Ovary (tissue), 7 donors: ENCODE measurements at regions not wholly inside any gene's neighbourhood (a gene's known extent, or its start where the extent isn't known, plus 50 kb on each side); places are given as distances from the start of the nearest gene placed in this dataset.

Source experiments
- DNase-seq, 5 donors: peaks; one replicate each; pipeline ENCODE4 v3.0.0-alpha.2; 2019 to 2020
- H3K27ac ChIP-seq, 2 donors: fragments of 200-600 bp; one replicate each; pipeline versions ENCODE4 v1.5.1 to v1.8.0; 2019 to 2022
- H3K27me3 ChIP-seq: fragments of 200-600 bp; one replicate; pipeline ENCODE4 v1.8.0; 2022
- H3K36me3 ChIP-seq: fragments of 200-600 bp; sonication (generic); one replicate; pipeline ENCODE4 v1.5.1; 2019
- H3K4me1 ChIP-seq: one replicate; pipeline ENCODE4 v1.8.1; 2013; ENCODE audit warnings: mild to moderate bottlenecking, moderate library complexity; ENCODE audit not compliant: insufficient read depth
- H3K4me3 ChIP-seq: fragments of 200-600 bp; sonication (generic); one replicate; pipeline ENCODE4 v1.5.1; 2017
- H3K9me3 ChIP-seq, 2 donors: fragments of 200-600 bp in 1 of 2; sonication (generic) in 1 of 2; one replicate each; pipeline versions ENCODE4 v1.5.1 to v1.8.1; 2013 to 2019; ENCODE audit warnings: mild to moderate bottlenecking in 1 of 2, moderate library complexity in 1 of 2
- CTCF ChIP-seq, 3 donors: fragments of 450-650 bp in 2 of 3; fragments of 200-600 bp in 1 of 3; IDR thresholded peaks; one replicate each; pipeline versions ENCODE4 v1.5.1 to v1.8.0; 2016 to 2022; ENCODE audit warnings: antibody characterized with exemption in 3 of 3, mild to moderate bottlenecking in 1 of 3
- EP300 ChIP-seq: sonication (generic); formaldehyde crosslinking; IDR thresholded peaks from one replicate; pipeline ENCODE4 v1.6.1; 2017; ENCODE audit warnings: antibody characterized with exemption
- POLR2A ChIP-seq: fragments of 450-650 bp; IDR thresholded peaks from one replicate; pipeline ENCODE4 v1.6.1; 2017; ENCODE audit warnings: antibody characterized with exemption, mild to moderate bottlenecking, moderate library complexity
- WGBS, 3 donors: extraction: QIAGEN DNeasy Blood & Tissue Kit in 1 of 3; methylation state at CpG; one replicate each; pipeline versions ENCODE4 v1.1.5 to v1.1.7; 2013 to 2017; 5-methylcytosine and 5-hydroxymethylcytosine counted together
- intact Hi-C, 4 donors: fragments of 100-400 bp; cut with DNase I; formaldehyde crosslinking; loops; one replicate each; pipeline versions ENCODE4 v1.11.0 to v1.15.1; 2022 to 2023
- donor health status: DM: no; HTN: no; CAD: no; lungs with moderate emphysema.
- donor health status: DM: no; HTN: no; CAD: no.
- donor health status: Bipolar disorder and iron deficiency.
- donor health status: DM: no; HTN: no; CAD: no.
- donor health status: DM: yes; HTN: yes; CAD: no.

GRCh38 chr14:66231820-66232219 is 254.4 kb upstream of the CCDC196 start:
- intact Hi-C loops, result no loop called here
- H3K27ac ChIP-seq, result no peak overlapping the region
- H3K9me3 ChIP-seq, result no peaks in the 10 kb centered on the region
- no peaks in the 10 kb centered on the region for H3K27me3 ChIP-seq
- TF ChIP-seq EP300, result no peak
- no peak for TF ChIP-seq POLR2A
- no peak for TF ChIP-seq CTCF (IDR thresholded peaks at IDR 0.05)
- DNase-seq, result no peak
- no peaks in the 10 kb centered on the region for H3K4me1 ChIP-seq
- WGBS, 3 donors, result 19 to 20% (median 20%) methylated on average over 4 of the region's 4 CpGs
- no peak overlapping the region for H3K4me3 ChIP-seq
- no peaks in the 10 kb centered on the region for H3K36me3 ChIP-seq

DNA sequence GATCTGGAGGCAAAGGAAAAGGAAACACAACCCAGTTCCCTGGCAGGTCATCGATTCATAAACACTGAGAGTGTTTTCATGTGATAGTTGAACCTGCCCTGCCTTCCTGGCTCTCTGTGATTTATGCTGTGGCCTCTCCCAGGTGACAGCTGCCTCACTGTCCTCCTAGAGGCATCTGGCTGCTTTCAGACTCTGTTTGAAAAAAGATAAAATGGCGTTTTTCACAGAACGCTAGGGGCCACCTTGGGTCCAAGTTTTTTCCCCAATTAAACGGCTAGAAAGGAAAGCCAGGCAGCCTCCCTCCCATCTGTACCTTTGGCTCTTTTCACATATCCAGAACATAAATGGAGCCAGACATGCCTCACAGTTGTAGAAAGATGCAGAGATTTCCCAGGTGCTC is 252.6 kb upstream of the CCDC196 start:
- Histone ChIP-seq H3K4me1 (no peaks in the 10 kb centered on the region), H3K36me3 (no peaks in the 10 kb centered on the region), H3K4me3 (no peak overlapping the region), H3K27ac (no peak overlapping the region), H3K9me3 (no peaks in the 10 kb centered on the region), H3K27me3 (no peaks in the 10 kb centered on the region)
- no peak for TF ChIP-seq CTCF (IDR thresholded peaks at IDR 0.05)
- no peak for TF ChIP-seq POLR2A
- TF ChIP-seq EP300, result no peak
- DNase-seq, result no peak
- intact Hi-C loops, result no loop called here
- WGBS, 3 donors, result 14 to 20% (median 16%) methylated on average over 4 of the region's 4 CpGs

DNA sequence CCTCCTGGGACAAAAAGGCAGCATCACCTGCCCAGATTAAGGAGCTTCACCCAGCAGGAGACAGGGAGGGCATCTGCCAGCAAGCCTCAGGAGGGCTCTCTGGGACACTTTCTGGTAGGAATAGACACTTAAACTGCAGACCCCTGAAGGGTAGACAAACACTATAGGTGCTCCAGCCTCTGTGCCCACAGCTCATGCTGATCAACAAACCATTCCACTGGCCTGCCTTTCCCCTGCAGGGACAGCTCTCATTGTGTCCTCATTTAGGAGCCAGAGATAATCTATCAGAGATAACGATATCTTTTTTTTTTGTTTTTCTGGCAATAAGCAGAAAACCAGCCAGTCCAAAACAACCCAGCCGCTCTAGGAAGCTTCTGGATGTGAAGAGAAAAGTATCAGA is 251.8 kb upstream of the CCDC196 start:
- TF ChIP-seq CTCF (IDR thresholded peaks at IDR 0.05) (no peak), POLR2A (no peak), EP300 (no peak)

GRCh38 chr14:66237741-66238140 is 248.4 kb upstream of the CCDC196 start:
- no peaks in the 10 kb centered on the region for H3K4me1 ChIP-seq
- no peaks in the 10 kb centered on the region for H3K27me3 ChIP-seq
- intact Hi-C loops, result no loop called here
- H3K36me3 ChIP-seq, result no peaks in the 10 kb centered on the region
- no peak overlapping the region for H3K27ac ChIP-seq
- no peak for DNase-seq
- 24 to 55% (median 34%) methylated on average over 4 of the region's 4 CpGs for WGBS, 3 donors
- no peak for TF ChIP-seq CTCF (IDR thresholded peaks at IDR 0.05)
- no peak for TF ChIP-seq POLR2A
- TF ChIP-seq EP300, result no peak
- H3K4me3 ChIP-seq, result no peak overlapping the region
- no peaks in the 10 kb centered on the region for H3K9me3 ChIP-seq

More for the DNA sequence above, 251.8 kb upstream of the CCDC196 start:
- intact Hi-C loops, result no loop called here
- Histone ChIP-seq H3K36me3 (no peaks in the 10 kb centered on the region), H3K4me1 (no peaks in the 10 kb centered on the region), H3K27ac (no peak overlapping the region), H3K27me3 (no peaks in the 10 kb centered on the region), H3K9me3 (no peaks in the 10 kb centered on the region), H3K4me3 (no peak overlapping the region)
- WGBS, 3 donors, result 84 to 95% (median 85%) methylated on average over 2 of the region's 2 CpGs
- no peak for DNase-seq

GRCh38 chr14:66238969-66239368 is 247.2 kb upstream of the CCDC196 start:
- no peaks in the 10 kb centered on the region for H3K36me3 ChIP-seq
- no peaks in the 10 kb centered on the region for H3K4me1 ChIP-seq
- WGBS, 3 donors, result 56 to 71% (median 59%) methylated on average over 1 of the region's 1 CpG
- intact Hi-C loops, result no loop called here
- H3K9me3 ChIP-seq, result no peaks in the 10 kb centered on the region
- H3K27me3 ChIP-seq, result no peaks in the 10 kb centered on the region
- TF ChIP-seq EP300 (no peak), CTCF (IDR thresholded peaks at IDR 0.05) (no peak), POLR2A (no peak)
- no peak for DNase-seq
- no peak overlapping the region for H3K4me3 ChIP-seq
- H3K27ac ChIP-seq, result no peak overlapping the region
